ENCODE measurements at regions not wholly inside any gene's neighbourhood (a gene's known extent, or its start where the extent isn't known, plus 50 kb on each side); places are given as distances from the start of the nearest gene placed in this dataset.

DNA sequence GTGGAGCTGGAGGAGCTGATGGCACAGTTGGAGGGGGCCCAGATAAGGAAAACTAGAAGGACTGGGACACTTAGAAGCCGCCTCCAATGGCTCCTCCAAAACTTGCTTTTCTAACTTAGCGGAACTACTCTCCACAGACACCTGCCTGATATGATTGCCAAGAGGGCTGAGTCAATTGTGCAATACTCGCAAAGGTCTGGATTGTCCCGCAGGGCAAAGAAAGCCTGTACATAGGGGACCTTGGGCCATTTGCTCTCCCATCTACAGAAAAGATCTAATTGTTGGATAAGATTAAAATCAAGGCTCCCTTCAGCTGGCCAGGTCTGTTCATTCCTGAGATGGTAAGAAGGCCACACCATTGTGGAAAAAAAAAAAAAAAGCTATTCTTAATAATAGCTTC lies 69.7 kb upstream of the ATP11B start:
- H2AFZ ChIP-seq (ENCODE audit: low read length), result no peak overlapping the region
- no peak overlapping the region for H3K4me2 ChIP-seq (ENCODE audit: low read length)
- no peaks in the 10 kb centered on the region for H3K4me1 ChIP-seq (ENCODE audit: insufficient read depth, low read length, severe bottlenecking)
- TF ChIP-seq, protein P1, sequence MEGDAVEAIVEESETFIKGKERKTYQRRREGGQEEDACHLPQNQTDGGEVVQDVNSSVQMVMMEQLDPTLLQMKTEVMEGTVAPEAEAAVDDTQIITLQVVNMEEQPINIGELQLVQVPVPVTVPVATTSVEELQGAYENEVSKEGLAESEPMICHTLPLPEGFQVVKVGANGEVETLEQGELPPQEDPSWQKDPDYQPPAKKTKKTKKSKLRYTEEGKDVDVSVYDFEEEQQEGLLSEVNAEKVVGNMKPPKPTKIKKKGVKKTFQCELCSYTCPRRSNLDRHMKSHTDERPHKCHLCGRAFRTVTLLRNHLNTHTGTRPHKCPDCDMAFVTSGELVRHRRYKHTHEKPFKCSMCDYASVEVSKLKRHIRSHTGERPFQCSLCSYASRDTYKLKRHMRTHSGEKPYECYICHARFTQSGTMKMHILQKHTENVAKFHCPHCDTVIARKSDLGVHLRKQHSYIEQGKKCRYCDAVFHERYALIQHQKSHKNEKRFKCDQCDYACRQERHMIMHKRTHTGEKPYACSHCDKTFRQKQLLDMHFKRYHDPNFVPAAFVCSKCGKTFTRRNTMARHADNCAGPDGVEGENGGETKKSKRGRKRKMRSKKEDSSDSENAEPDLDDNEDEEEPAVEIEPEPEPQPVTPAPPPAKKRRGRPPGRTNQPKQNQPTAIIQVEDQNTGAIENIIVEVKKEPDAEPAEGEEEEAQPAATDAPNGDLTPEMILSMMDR (IDR thresholded peaks at IDR 0.05; ENCODE audit: low read length), result no peak
- TF ChIP-seq EZH2 (IDR thresholded peaks at IDR 0.05; ENCODE audit: borderline replicate concordance, low read length), result no peak
- H3K36me3 ChIP-seq (ENCODE audit: insufficient read depth, low read length), result no peaks in the 10 kb centered on the region
- H3K9ac ChIP-seq (ENCODE audit: low read length), result no peak overlapping the region
- H3K27ac ChIP-seq (ENCODE audit: low read depth, low read length, poor library complexity, severe bottlenecking), result no peak overlapping the region
- H3K4me3 ChIP-seq (ENCODE audit: low read depth, low read length, poor library complexity, severe bottlenecking), result no peak overlapping the region
- H3K9me2 ChIP-seq (ENCODE audit: low read depth, low read length), result no peaks in the 10 kb centered on the region
- no peaks in the 10 kb centered on the region for H3K27me3 ChIP-seq (ENCODE audit: insufficient read depth, low read length)
- H3K9me3 ChIP-seq (ENCODE audit: low read length), result no peaks in the 10 kb centered on the region
- no peaks in the 10 kb centered on the region for H3K79me2 ChIP-seq (ENCODE audit: insufficient read depth, low read length)
- H4K20me1 ChIP-seq (ENCODE audit: insufficient read depth, low read length), result no peaks in the 10 kb centered on the region
- H3F3A ChIP-seq (ENCODE audit: insufficient read depth, low read length), result no peaks in the 10 kb centered on the region

DNA sequence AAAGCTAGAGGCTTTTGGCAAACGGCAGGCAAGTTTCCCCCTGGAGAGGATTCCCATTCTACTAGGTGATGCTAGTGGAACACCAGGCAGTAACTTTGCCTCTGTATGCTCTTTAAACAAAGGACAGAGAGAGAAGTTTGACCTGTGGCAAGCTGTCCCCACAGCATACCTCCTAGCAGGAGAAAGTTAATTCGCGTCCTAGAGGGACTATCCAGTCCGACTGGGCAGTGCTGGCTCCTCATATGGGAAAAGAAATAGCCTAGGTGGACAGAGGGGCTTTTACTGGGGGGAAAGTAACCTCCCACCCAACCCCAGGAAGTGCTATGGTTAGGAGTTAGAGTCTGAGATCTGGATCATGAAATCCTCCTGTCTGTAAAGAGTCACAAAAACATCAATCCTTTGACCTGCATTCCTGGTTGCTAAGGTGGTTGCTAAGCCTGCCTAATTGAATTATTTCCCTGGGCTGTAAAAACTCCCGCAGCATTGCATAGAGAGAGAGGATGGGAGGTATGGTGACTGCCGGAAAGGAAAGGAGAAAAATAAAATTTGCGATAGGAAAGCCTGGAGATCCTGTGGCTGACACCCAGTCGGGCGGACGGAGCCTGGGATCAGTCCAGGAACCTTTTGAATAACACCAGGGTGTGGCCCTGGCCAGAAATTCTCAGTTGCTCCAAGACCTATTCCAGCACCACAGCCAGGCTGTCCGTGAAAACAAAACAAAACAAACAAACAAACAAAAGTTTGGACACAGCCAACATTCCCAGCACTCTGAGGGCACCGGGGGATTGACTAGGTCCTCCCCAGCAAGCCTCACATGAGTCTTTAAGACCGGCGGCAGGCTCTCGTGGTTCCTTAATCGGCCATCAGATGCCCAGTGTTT lies 67.7 kb upstream of the ATP11B start:
- Histone ChIP-seq H3K9ac (ENCODE audit: low read length) (no peak overlapping the region), H3K27ac (ENCODE audit: low read depth, low read length, poor library complexity, severe bottlenecking) (no peak overlapping the region), H2AFZ (ENCODE audit: low read length) (no peak overlapping the region), H3K27me3 (ENCODE audit: insufficient read depth, low read length) (no peaks in the 10 kb centered on the region), H3K9me3 (ENCODE audit: low read length) (no peaks in the 10 kb centered on the region), H3K9me2 (ENCODE audit: low read depth, low read length) (no peaks in the 10 kb centered on the region), H3K4me1 (ENCODE audit: insufficient read depth, low read length, severe bottlenecking) (peaks cover 8% of the 10 kb centered on the region), H3K79me2 (ENCODE audit: insufficient read depth, low read length) (no peaks in the 10 kb centered on the region), H4K20me1 (ENCODE audit: insufficient read depth, low read length) (no peaks in the 10 kb centered on the region), H3K4me3 (ENCODE audit: low read depth, low read length, poor library complexity, severe bottlenecking) (no peak overlapping the region), H3F3A (ENCODE audit: insufficient read depth, low read length) (no peaks in the 10 kb centered on the region), H3K36me3 (ENCODE audit: insufficient read depth, low read length) (no peaks in the 10 kb centered on the region), H3K4me2 (ENCODE audit: low read length) (no peak overlapping the region)
- no peak for TF ChIP-seq EZH2 (IDR thresholded peaks at IDR 0.05; ENCODE audit: borderline replicate concordance, low read length)
- TF ChIP-seq, protein P1 (IDR thresholded peaks at IDR 0.05; ENCODE audit: low read length), result no peak

DNA sequence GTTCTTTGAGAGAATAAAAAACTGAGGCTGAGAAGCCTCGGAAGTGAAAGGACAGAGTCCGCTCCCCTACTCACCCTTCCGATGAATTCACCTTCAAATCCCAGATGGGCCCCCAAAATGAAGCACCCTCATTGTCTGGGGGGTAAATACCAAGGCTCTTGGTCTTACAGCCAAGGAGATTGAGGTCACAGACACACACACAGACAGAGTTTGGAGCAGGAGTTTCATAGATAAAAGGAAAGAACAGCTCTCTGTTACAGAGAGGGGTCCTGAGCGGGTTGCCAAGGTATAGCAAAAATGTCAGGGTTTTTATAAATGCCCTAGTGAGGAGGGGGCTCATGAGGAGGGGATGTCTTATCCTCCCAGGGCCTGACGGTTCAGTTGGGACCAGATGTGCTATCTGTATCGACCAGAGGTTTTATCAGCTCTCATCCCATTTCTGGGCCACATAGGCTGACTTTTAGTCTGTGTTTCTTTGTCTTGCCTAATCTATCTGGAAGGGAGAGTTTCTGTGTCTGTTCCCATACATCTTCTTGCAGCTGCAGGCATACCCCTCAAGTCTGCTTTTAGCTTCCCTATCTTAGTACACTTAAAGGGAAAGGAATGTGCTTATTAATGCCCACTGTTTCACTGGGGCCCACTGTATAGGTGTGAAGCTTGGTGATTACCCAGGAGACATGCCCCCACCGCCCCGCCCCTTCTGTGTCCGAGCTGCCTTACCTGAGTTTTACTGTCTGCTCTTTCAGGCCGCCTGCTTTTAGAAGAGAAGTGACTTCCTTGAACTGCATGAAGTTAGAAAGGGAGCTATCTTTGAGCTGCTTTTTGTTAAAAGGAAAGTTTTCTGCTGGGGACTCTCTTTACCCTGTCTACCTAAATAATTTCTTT lies 66.8 kb upstream of the ATP11B start:
- Histone ChIP-seq H3K4me2 (ENCODE audit: low read length) (no peak overlapping the region), H3K9ac (ENCODE audit: low read length) (no peak overlapping the region), H3K79me2 (ENCODE audit: insufficient read depth, low read length) (no peaks in the 10 kb centered on the region), H3K27me3 (ENCODE audit: insufficient read depth, low read length) (no peaks in the 10 kb centered on the region; the same call in 1 of the 2 replicates), H3K4me3 (ENCODE audit: low read depth, low read length, poor library complexity, severe bottlenecking) (no peak overlapping the region), H3K9me3 (ENCODE audit: low read length) (no peaks in the 10 kb centered on the region), H2AFZ (ENCODE audit: low read length) (no peak overlapping the region), H4K20me1 (ENCODE audit: insufficient read depth, low read length) (no peaks in the 10 kb centered on the region), H3F3A (ENCODE audit: insufficient read depth, low read length) (no peaks in the 10 kb centered on the region), H3K36me3 (ENCODE audit: insufficient read depth, low read length) (no peaks in the 10 kb centered on the region), H3K27ac (ENCODE audit: low read depth, low read length, poor library complexity, severe bottlenecking) (no peak overlapping the region), H3K4me1 (ENCODE audit: insufficient read depth, low read length, severe bottlenecking) (peaks cover 11% of the 10 kb centered on the region), H3K9me2 (ENCODE audit: low read depth, low read length) (no peaks in the 10 kb centered on the region)
- TF ChIP-seq, protein P1 (IDR thresholded peaks at IDR 0.05; ENCODE audit: low read length), result no peak
- TF ChIP-seq EZH2 (IDR thresholded peaks at IDR 0.05; ENCODE audit: borderline replicate concordance, low read length), result no peak

All from OCI-LY1 (cell line).